H1 (cell line): ENCODE measurements at regions not wholly inside any gene's neighbourhood (a gene's known extent, or its start where the extent isn't known, plus 50 kb on each side); places are given as distances from the start of the nearest gene placed in this dataset.

Source experiments
- BACH1 ChIP-seq: IDR thresholded peaks from 2 replicates; pipeline ENCODE4 v1.6.1; 2012; ENCODE audit warnings: low read length, improper control_type of control experiment
- CTCF ChIP-seq, 3 experiments: IDR thresholded peaks; 1 replicate in 2 of 3; 2 replicates in 1 of 3; pipeline versions ENCODE4 v1.5.1 to v1.6.1; 2011; ENCODE audit warnings: low read length in 3 of 3, mild to moderate bottlenecking in 3 of 3, inconsistent platforms in 2 of 3, low read depth in 1 of 3, moderate library complexity in 1 of 3; ENCODE audit not compliant: insufficient read depth in 1 of 3; ENCODE audit errors: control extremely low read depth in 1 of 3
- FOSL1 ChIP-seq: IDR thresholded peaks from 2 replicates; pipeline ENCODE4 v1.6.1; 2011; ENCODE audit warnings: mild to moderate bottlenecking, low read depth, low read length, moderate library complexity; ENCODE audit not compliant: insufficient read depth
- JUND ChIP-seq: IDR thresholded peaks from 2 replicates; pipeline ENCODE4 v1.6.1; 2011; ENCODE audit warnings: mild to moderate bottlenecking, improper control_type of control experiment, low read length
- KDM1A ChIP-seq: fragments of 200-600, 300-600 bp; sonication (generic); IDR thresholded peaks from 2 replicates; pipeline ENCODE4 v1.7.1; 2016; ENCODE audit warnings: mild to moderate bottlenecking, low read length, borderline replicate concordance
- POLR2A ChIP-seq, 2 experiments: IDR thresholded peaks; 1 replicate in 1 of 2; 2 replicates in 1 of 2; pipeline ENCODE4 v1.6.1; 2011; ENCODE audit warnings: low read depth in 2 of 2, low read length in 2 of 2, mild to moderate bottlenecking in 2 of 2; ENCODE audit errors: control extremely low read depth in 1 of 2
- SP2 ChIP-seq: IDR thresholded peaks from 2 replicates; pipeline ENCODE4 v1.6.1; 2012; ENCODE audit warnings: mild to moderate bottlenecking, low read length, inconsistent platforms
- SRF ChIP-seq: IDR thresholded peaks from 2 replicates; pipeline ENCODE4 v1.6.1; 2011; ENCODE audit warnings: mild to moderate bottlenecking, low read depth, low read length, moderate library complexity
- TAF1 ChIP-seq: IDR thresholded peaks from 2 replicates; pipeline ENCODE4 v1.6.1; 2011; ENCODE audit warnings: mild to moderate bottlenecking, low read depth, low read length
- ZNF274 ChIP-seq: IDR thresholded peaks from 2 replicates; pipeline ENCODE4 v1.7.0; 2012; ENCODE audit warnings: low read length, borderline replicate concordance; ENCODE audit errors: extremely low read depth

- no peak for TF ChIP-seq ZNF274
- TF ChIP-seq CTCF (IDR thresholded peaks at IDR 0.05; ENCODE audit: control extremely low read depth in 1 of 3, insufficient read depth in 1 of 3, low read depth in 1 of 3, low read length in 3 of 3) = no peak
- TF ChIP-seq JUND = no peak
- no peak for TF ChIP-seq FOSL1
- no peak for TF ChIP-seq KDM1A
- TF ChIP-seq BACH1 = no peak
- TF ChIP-seq POLR2A (IDR thresholded peaks at IDR 0.05; ENCODE audit: control extremely low read depth in 1 of 2, low read depth in 2 of 2, low read length in 2 of 2) = no peak
- no peak for TF ChIP-seq TAF1
- no peak for TF ChIP-seq SRF
- TF ChIP-seq SP2 = no peak
These were observed 128.0 kb upstream of the VEGFC start for GRCh38 chr4:176920694-176921093.
